GM19463 (cell line): ENCODE measurements at regions not wholly inside any gene's neighbourhood (a gene's known extent, or its start where the extent isn't known, plus 50 kb on each side); places are given as distances from the start of the nearest gene placed in this dataset.

Source experiments
- ATAC-seq: cut with Tn5 transposase; IDR thresholded peaks from one replicate; pipeline ENCODE4 v1.9.1; 2021; ENCODE audit warnings: mild to moderate bottlenecking, moderate library complexity; ENCODE audit not compliant: unreplicated experiment

- no peak for ATAC-seq
These were observed 224.2 kb downstream of the RBM43 start for GRCh38 chr2:151037434-151037833.

GRCh38 chr2:151033271-151034248, 228.1 kb downstream of the RBM43 start:
- ATAC-seq, result no peak

- no peak for ATAC-seq
These were observed 228.9 kb downstream of the RBM43 start for GRCh38 chr2:151032741-151033191.

DNA sequence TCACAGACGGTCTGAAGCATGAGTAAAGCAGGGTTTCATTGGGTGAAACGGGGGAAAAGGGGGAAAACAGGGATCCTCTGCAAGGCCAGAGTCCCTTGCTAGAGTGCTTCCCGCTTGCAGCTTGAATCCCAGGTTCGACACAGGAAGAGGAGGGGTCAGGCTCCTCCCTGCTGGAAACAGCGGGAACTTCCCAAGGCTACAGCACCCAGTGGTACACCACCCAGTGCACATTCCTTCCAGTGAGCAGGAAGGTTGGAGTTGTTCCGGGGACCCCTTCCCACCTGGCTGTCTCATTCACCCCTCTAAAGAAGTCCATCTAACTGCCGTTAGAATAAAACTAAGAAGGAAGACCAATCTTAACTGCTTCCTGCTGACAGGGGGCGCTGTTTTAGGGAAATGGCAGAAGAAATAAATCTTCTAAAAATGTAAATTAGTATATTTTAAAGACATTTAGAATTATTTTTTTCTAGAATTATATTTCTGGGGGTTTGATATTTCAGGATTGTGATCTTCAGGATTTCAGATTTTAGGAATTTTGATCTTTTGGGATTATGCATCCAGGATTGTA, 230.9 kb downstream of the RBM43 start:
- no peak for ATAC-seq

DNA sequence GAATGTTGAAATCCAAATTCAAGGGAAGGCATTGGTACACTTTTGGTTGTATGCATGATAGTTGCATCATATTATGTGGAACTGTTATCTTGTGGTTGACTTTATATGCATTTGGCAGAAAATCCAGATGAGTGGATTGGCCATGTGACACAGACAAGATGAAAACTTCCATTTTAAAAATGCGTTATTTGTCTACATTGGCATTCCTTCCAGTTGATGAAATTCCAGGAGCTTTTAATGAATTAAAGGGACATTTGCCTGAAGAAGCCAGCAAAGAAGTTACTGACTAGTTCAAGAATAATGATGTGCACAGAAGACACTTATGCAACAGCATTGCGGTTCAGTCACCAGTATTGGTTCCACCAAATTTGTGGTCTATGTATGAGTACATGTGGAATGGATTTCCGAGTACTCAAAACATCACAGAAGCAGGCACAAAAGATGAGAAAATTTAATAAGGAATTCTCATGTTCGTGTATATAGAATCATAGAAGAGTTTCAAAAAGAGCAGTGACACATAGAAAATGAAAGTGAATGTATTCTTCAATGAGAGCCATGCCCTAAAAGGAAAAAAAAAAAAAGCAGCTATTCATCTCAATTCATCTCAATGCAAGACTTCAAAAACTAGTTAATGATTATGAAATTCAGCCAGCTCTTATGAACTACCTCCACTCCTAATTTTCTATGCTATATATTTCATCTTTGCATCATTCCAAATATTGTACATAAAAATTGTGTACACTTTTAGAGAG, 232.1 kb downstream of the RBM43 start:
- no peak for ATAC-seq

DNA sequence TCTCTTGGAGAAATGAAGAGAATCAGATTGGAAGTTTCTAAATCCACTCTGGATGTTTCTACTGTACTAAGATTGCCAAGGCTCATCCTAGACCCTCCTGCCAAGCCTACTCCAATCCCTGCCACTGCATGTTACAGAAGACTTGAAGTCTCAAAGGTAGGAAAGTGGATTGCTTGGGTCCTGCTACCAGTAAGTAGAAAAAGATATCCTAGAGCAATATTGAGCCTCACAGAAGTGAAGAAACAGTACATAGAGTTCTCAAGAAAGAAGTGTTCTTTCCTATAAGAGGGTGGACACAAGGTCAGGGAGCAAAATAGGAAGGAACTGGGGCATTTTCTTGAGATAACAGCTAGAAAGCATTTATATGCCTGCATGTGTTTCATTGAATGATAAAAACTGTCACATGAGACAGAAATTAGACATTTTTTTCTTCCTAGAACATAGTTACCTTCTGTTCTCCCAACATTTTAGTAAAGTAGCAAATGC, 232.9 kb downstream of the RBM43 start:
- no peak for ATAC-seq

DNA sequence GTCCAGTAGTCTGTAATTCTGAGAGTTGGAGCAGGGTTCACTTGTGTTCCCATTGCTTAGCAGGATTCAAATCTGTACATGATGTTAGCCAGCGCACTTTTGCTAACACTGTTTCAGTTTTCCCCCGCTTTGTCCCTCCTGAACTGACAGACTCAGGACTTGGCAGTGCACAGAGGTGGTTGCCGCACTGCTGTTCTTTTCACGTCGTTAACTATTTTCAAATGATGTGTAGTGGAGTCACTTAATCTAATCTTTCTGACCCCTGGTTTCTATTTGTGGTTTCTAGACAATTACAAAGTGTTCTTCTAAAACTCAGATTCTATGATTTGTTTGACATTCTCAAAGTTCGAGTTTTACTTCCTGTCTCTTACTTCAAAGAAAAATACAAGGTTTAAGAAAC, 234.5 kb downstream of the RBM43 start:
- no peak for ATAC-seq

DNA sequence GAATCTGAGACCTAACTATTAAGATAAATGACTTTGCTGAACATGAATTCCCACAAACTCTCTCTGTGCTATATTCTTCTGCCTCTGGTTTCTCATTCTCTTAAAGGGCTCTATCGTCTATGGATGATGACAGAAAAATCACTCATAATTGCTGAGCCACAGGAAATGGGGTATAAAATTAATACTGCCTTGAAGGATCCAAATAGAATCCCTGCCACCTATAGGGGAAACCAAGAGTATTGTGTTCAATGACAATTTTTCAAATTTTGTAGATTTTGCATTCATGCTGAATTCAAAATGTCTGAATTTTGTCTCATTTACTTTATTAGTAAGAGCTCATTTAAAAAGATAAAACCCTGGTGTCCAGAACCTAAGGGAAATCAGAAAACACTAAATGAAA, 235.8 kb downstream of the RBM43 start:
- no peak for ATAC-seq

GRCh38 chr2:151024696-151025251, 236.9 kb downstream of the RBM43 start:
- no peak for ATAC-seq

GRCh38 chr2:151021747-151022452, 239.8 kb downstream of the RBM43 start:
- no peak for ATAC-seq

GRCh38 chr2:151020411-151020810, 241.3 kb downstream of the RBM43 start:
- peak; percentile 88 for ATAC-seq

DNA sequence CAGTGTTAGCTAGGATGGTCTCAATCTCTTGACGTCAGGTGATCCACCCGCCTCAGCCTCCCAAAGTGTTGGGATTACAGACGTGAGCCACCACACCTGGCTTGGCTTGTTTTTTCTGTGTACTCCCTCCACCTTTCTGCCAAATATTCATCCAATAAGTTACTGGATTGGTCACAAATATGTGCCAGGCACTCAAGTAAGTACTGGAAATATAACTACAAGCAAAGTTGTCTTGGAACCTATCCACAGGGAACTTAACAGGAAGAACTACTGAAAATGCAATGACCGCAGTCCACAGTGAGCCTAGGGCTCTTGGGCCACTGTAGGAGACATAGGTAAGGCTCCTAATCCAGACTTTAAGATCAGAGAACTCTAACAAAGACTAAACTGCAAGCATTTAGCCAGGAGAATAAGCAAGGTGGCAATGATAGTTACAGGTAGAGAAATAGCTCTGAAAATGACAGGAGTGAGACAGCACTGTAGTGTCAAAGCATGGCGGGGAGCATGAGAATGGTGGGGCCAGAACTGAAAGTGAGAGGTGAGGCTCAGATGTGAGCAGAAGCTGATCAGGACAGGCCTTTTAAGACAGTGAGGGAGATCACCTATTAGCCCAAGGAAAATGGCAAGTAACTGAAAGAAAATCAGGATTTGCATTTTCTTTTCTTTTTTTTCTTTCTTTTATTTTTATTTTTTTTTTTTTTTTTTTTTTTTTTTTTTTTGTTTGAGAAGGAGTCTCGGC, 252.1 kb downstream of the RBM43 start:
- no peak for ATAC-seq

DNA sequence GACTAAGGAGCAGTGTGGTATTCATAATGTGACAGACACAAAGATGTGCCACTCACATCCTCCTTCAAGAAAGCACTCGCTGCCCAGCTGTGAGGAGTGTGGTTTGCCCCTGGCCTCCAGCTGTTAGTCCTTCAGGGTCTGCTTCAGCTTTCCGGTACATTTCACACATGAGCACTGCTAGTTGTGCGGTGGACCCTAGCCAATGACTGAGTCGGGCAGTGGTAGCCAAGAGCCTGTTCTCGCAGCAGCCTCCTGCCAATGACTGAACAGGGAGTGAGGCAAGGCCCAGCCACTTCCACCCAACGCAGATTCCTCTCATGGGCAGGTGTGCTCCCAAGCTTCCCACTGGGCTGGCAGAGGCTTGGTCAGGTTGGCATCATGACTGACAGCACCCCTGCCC, 254.3 kb downstream of the RBM43 start:
- no peak for ATAC-seq

DNA sequence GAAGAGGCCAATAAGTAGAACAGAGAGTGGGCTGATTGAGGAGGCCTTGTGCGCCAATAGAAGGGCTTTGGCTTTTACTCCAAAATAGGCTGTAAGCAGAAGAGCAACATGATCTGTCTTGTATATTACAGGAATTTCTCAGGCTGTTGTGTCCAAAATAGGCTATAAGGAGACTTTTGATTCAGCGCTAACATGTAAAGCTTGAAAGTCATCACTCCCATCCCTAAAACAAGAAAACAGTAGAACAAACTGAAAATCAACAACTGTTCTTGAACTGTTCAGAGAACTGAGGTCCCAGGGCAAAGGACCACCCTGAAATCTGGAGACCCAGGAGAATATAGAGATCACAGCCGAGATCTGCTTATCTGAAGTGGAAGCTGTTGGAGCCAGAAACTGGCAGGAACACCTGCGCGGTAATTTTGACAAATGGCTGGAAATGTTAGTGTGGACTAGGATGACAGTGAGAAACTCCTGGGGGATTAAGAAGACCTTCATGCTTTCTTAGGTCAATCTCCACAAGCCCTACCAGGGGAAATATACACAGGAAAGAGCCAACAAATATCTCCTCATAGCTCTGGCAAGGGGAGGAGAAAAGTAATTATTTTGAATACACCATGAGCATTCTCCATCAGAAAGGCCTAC, 258.6 kb downstream of the RBM43 start:
- no peak for ATAC-seq

DNA sequence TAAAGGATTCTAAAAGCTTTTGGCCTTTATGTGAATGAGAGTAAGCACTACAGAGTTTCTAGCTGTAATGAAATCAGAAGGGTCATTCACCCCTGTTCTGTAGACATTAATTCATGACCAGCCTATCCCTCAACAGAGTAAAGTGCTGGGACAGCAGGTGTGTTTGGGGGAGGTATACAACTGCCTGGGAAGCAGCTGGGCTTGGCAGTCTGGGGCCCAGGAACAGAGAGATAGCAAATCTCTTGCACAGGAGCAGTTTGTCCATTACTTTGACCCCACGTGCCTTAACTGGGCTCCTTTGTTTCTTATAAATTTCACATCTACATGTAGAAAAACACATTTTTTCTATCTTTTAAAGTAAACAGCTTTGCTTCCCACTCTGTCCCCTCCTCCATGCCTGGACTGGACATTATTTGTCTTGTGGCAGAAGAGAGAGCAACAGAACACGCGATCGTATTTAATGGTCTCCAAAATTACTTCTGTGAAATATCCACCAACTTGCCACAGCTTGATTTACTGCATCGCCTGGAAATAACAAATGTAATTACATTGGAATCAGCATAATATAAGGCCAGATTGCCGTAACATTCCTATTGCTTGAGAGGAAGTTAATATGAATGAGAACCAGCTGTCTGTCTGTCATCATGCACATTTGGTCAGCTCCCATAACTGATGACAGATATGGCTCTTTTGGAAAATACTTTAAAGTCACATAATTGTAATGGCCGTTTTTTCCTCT, 263.8 kb downstream of the RBM43 start:
- no peak for ATAC-seq

DNA sequence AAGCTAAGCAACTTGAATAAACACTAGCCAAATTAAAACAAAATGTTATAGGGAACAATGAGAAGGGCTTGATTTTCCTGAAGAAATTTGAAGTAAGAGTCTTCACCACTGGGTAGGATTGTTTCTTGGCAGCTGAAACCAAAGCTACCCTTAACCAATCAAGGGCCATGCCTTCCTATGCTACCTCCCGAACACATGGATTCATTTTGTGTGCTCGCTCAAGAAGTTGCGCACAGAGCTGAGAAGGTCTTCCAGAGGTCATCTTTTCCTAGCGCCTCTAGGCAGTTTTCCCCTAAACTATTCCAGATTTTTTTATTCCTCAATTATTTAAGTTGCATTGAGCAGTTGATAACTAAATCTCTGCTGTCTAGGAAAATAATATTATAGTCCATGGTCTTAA, 264.6 kb downstream of the RBM43 start:
- ATAC-seq, result no peak

DNA sequence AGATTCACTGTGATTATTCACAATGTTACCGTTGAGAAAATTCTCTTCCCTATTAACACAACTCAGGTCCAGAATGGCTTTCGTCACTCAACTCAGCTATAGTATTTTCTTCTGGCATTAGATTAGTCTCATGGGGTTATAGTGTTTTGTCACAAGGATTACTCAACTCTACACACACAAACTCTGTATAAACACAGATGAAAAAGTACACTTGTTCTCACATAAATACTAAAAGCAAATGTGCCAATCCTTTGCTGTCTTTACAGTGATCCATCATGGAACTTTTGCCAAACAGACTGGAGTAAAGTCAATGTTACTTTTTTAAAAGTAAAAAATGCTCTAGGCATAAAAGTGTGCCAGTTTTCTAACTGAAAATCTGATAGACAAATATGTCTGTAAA, 267.6 kb downstream of the RBM43 start:
- no peak for ATAC-seq

DNA sequence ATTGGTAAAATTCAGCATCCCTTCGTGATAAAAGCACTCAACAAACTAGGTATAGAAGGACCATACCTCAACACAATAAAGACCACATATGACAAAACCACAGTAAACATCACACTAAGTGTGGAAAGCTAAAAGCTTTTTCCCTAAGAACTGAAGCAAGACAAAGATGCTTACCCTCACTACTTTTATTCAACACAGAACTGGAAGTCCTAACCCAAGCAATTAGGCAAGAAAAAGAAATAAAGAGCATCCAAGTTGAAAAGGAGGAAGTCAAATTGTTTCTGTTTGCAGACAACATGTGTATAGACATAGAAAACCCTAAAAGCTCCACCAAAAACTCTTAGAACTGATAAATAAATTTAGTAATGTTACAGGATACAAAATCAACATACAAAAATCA, 271.7 kb downstream of the RBM43 start:
- no peak for ATAC-seq

DNA sequence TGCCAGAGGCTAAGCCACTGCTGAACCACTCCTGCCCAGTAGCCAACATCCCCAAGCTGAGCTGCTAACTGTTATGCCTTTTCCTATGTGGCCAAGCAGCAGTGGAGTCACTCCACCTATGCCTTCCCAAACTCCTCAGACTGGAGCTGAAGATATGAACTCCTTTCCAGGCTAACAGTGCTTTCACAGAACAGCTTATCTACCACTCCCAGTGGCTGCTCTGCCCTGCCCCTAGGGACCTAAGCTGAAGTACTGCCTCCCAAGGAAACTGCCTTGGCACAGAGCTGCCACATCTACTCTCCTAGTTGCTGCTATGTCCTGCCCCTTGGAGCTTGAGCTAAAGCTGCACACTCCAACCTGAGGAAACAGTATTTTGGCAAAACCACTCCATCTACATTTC, 275.9 kb downstream of the RBM43 start:
- no peak for ATAC-seq
